Epidermal melanocyte (primary cell): ENCODE measurements at regions not wholly inside any gene's neighbourhood (a gene's known extent, or its start where the extent isn't known, plus 50 kb on each side); places are given as distances from the start of the nearest gene placed in this dataset.

Source experiments
- DNase-seq: peaks from one replicate; pipeline ENCODE4 v3.0.0; 2011; ENCODE audit warnings: low spot score; ENCODE audit not compliant: insufficient read length

DNA sequence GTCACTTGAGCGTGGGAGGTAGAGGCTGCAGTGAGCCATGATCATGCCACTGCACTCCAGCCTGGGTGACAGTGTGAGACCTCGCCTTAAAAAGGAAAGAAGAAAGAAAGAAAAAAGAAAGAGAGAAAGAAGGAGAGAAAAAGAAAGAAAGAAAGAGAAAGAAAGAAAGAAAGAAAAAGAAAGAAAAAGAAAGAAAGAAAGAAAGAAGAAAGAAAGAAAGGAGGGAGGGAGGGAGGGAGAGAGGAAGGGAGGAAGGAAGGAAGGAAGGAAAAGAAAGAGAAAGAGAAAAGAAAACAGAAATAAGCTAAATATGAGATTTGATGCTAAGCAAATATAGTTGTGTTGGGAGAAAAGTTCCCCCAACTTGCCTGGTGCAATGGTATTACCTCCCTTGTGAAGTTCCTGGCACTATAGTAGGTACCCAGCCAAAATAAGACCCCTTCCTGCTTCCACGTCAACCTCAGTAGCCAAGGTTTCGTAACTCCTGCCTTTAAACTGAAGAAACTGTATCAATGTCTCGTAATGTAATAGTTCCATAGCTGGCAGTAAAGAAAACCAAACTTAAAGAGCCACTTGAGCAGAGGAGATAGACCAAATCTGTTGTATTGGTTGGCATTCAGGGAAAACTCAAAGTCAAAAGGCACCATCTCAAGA lies 88.1 kb upstream of the HNRNPU start:
- no peak for DNase-seq

DNA sequence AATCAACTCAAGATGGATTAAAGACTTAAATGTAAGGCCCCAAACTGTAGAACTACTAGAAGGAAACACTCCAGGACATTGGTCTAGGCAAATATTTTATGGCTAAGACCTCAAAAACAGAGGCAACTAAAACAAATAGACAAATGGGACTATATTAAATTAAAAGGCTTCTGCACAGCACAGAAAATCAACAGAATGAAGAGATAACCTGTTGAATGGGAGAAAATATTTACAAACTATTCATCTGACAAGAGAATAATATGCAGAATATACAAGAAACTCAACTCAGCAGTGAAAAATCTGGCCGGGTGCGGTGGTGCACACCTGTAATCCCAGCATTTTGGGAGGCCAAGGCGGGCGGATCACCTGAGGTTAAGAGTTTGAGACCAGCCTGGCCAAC lies 84.1 kb upstream of the HNRNPU start:
- no peak for DNase-seq

DNA sequence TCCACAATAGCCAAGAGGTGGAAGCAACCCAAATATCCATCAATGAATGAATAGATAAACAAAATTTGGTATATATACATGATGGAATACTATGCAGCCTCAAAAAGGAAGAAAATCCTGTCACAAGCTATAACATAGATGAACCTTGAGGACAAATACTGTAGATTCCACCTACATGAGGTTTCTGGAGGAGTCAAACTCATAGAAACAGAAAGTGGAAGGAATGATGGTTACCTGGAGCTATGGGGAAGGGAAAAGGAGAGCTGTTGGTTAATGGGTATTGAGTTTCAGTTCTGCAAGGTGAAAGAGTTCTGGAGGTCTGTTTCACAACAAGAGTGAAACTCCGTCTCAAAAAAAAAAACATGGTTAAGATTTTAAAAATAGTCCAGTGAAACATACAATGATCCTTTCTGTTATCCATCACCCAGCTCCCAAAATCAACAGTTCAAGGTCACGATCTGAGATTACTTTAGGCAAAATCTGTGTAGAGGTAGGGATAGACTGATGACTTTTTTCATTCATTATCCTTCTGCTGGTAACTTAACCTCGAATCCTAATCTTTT lies 80.8 kb upstream of the HNRNPU start:
- DNase-seq = no peak

DNA sequence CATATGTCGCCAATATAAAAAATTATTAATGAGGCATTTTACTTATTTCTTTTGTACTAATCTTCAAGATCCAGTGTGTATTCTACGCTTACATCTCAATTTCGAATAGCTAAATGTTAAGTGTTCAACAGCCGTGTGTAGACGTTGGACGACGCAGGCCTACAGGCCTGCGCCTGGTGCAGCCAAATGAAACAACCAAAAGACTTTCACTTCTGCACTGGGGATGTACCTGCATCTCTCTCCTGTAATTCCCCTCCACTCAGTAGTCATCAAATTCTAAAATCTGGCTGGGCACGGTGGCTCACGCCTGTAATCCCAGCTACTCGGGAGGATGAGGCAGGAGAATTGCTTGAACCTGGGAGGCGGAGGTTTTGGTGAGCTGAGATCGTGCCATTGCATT lies 76.8 kb upstream of the HNRNPU start:
- DNase-seq = no peak

DNA sequence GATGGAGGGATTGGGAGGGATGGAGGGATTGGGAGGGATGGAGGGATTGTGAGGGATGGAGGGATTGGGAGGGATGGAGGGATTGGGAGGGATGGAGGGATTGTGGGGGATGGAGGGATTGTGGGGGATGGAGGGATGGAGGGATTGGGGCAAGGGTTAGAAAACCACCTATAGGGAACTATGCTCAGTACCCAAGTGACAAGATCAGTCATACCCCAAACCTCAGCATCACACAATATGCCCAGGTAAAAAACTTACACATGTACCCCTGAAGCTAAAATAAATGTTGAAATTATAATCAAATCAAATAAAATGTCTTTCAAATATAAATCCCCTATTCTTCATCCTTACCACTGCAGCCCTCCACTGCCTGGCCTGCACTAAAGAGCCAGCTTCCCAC lies 72.8 kb upstream of the HNRNPU start:
- no peak for DNase-seq

DNA sequence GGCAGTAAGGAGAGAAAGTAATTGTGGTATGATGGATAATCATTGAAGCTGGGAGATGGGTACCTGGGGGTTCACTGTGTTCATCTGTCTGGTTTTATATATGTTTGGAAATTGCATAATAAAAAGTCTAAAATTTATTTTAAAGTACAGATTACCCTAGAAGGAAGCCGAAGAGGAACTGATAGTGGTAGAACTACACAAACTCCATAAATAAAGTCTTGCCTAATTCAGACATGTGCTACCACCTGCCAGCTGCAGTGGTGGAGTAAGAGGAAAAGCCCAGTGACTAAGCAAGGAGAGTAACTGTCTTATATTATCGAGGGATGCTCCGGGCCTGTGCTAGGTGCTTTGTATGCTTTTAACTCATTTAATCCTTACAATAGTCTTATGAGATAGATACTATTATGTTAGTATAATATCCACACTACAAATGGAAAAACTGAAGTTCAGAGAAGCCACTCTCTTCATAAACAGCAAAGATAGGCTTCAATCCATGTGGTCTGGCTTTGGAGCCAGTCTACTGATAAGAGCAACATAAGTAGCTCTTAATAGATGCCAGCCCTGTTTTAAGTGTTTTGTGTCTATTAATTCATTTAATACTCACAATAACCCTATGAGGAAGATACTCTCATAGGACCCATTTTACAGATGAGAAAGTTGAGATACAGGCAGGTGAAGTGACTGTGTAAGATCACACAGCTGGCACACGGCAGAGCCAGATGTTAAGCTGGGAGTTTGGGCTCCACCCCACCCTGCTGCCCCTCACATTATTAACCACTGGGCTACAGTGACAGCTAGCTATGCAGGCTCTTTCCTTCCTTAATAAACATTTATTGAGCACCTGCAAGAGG lies 56.8 kb upstream of the HNRNPU start:
- DNase-seq = no peak

- DNase-seq = no peak
These were observed 55.3 kb upstream of the HNRNPU start for GRCh38 chr1:244919320-244920282.

DNA sequence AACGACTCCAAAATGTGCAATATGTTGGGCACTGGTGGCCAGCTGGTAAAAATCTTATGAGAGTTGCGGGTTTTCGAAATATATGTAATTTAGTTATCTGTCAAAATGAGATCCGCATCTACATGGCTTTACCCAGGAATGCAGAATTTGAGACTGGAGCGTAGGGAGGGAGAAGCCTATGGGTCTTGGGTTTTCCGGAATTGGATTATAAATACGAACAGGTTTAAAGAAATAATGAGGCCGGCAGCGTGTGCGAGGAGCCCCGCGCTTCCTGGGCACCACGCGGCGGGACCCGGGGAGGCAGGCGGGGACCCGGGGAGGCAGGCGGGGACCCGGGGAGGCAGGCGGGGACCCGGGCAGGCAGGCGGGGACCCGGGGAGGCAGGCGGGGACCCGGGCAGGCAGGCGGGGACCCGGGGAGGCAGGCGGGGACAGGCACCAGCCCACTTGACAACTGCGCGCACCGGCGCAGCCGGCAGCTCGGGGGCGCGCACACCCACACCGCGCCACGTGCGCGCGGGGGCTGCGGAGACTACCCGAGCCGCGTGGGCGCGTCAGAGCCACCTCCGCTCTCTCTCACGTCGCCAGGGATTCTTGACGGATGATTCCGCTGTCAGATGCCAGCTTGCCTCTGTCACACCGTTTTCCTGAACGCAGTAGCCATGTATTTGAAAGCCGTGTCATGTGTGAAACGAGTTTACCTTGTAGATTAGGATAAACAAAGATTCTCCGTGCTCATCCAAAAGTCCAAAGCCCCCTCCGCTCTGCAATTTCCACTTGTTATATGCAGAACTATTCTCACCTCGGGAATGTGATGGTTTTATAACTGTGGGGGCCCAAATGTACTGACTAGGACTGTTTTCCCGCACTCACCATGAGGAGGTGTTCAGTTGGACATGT lies 54.3 kb upstream of the HNRNPU start:
- DNase-seq = no peak

DNA sequence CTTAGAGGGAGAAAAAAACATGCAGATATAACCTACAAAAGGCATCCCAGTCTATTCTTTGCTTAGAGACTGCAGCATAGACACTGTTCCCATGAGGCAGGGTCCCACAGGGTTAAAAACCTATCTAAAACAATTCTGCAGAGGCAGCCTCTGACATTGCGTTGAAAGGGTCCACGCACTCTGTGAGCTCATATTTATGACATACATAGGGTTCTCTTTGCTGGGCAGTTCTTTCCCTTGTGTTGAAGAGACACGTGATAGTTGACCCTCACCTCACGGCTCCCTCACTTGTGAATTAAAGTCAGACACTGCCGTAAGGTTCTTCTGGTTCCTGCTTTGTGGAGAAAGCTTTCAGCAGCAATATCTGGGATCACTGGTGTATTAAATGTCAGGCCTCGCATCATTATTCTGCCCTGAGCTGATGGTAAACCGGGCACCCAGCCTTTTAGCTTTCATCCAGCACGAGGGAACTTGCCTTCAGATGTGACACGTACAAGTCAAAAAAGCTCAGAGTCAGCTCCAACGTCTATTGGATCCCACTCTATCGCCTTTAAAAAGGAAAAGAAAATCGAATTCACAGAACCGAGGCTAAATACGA lies 52.8 kb upstream of the HNRNPU start:
- no peak for DNase-seq

DNA sequence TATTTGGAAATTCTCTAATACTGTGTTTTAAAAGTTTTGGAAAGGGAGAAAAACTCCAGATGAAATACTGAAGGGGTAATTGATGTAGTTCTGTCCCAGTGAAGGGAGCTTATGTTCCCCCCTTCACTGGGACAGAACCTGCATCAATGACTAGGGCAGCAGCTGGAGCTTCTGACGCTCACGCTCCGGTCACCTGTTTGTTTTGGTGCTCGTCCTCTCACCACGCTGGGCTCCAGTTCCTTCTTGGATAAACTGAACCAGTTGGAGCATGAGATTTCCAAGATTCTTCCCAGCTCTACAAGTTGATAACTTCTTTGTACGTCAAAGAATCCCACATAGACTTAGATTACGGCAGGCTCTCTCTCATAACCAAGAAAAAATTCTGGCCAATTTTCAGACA lies 51.4 kb upstream of the HNRNPU start:
- no peak for DNase-seq

DNA sequence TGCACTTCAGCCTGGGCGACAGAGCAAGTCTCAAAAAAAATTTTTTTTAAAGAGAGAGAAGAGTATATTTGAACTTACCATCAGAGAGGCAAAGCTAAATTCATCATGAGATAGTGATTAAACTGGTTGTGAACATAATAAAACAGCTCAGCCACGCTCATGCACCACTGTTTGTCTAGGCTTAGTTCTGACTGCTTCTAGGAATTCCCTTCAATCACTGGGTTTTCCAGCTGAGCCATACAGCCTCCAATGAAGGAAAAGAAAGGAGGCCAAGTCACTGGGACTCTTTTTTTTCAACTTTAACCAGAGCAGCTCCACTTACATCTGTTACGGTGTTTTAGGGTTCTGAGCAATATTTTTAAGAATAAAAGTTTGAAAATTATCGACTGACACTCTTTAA lies 50.4 kb upstream of the HNRNPU start:
- no peak for DNase-seq
